Mesenchymal stem cell (in vitro differentiated cells and primary cell): ENCODE measurements at regions not wholly inside any gene's neighbourhood (a gene's known extent, or its start where the extent isn't known, plus 50 kb on each side); places are given as distances from the start of the nearest gene placed in this dataset.
A peak's percentile ranks its signal among the peaks of the same experiment; 100 is the strongest.

Experiments
- DNase-seq: peaks from one replicate; pipeline ENCODE4 v3.0.0-alpha.2; 2013
- H2AFZ ChIP-seq: one replicate; pipeline ENCODE4 v1.6.1; 2013; ENCODE audit warnings: low read depth, mild to moderate bottlenecking, control low read depth, inconsistent platforms, low read length, moderate library complexity
- H2AK5ac ChIP-seq: 2 replicates; pipeline ENCODE4 v1.6.1; 2013; ENCODE audit warnings: low read length, moderate library complexity, mild to moderate bottlenecking, inconsistent platforms; ENCODE audit not compliant: severe bottlenecking
- H2BK120ac ChIP-seq: one replicate; pipeline ENCODE4 v1.6.1; 2013; ENCODE audit warnings: low read depth, mild to moderate bottlenecking, inconsistent platforms, low read length, moderate library complexity
- H2BK12ac ChIP-seq, 2 experiments: one replicate each; pipeline ENCODE4 v1.6.1; 2013; ENCODE audit warnings: inconsistent platforms in 2 of 2, low read length in 2 of 2, mild to moderate bottlenecking in 2 of 2, moderate library complexity in 2 of 2, control low read depth in 1 of 2
- H2BK15ac ChIP-seq: one replicate; pipeline ENCODE4 v1.6.1; 2013; ENCODE audit warnings: mild to moderate bottlenecking, low read depth, inconsistent platforms; ENCODE audit not compliant: poor library complexity, severe bottlenecking
- H2BK5ac ChIP-seq: 2 replicates; pipeline ENCODE4 v1.6.1; 2013; ENCODE audit warnings: low read depth, mild to moderate bottlenecking, low read length, control low read depth, inconsistent platforms; ENCODE audit not compliant: poor library complexity, severe bottlenecking
- H3K14ac ChIP-seq, 2 experiments: one replicate each; pipeline ENCODE4 v1.6.1; 2013; ENCODE audit warnings: inconsistent platforms in 2 of 2, low read length in 2 of 2, control low read depth in 1 of 2, mild to moderate bottlenecking in 1 of 2, moderate library complexity in 1 of 2
- H3K18ac ChIP-seq, 2 experiments: one replicate each; pipeline ENCODE4 v1.6.1; 2013; ENCODE audit warnings: inconsistent platforms in 2 of 2, low read length in 2 of 2, control low read depth in 1 of 2, low read depth in 1 of 2, mild to moderate bottlenecking in 1 of 2
- H3K23ac ChIP-seq, 2 experiments: one replicate each; pipeline ENCODE4 v1.6.1; 2013; ENCODE audit warnings: inconsistent platforms in 2 of 2, low read length in 2 of 2, mild to moderate bottlenecking in 2 of 2, moderate library complexity in 2 of 2, control low read depth in 1 of 2
- H3K27ac ChIP-seq: 2 replicates; pipeline ENCODE4 v1.5.1; 2013; ENCODE audit warnings: mild to moderate bottlenecking, moderate library complexity, low read length, control low read depth, inconsistent platforms; ENCODE audit not compliant: poor library complexity, severe bottlenecking
- H3K27me3 ChIP-seq, 2 experiments: 2 replicates each; pipeline versions ENCODE4 v1.6.1 to v1.7.0; 2013; ENCODE audit warnings: low read length in 2 of 2, mild to moderate bottlenecking in 2 of 2, moderate library complexity in 2 of 2, control low read depth in 1 of 2, inconsistent platforms in 1 of 2; ENCODE audit not compliant: control insufficient read depth in 1 of 2, insufficient read depth in 1 of 2
- H3K36me3 ChIP-seq, 2 experiments: 2 replicates each; pipeline versions ENCODE4 v1.6.1 to v1.7.0; 2013; ENCODE audit warnings: low read length in 2 of 2, control low read depth in 1 of 2, inconsistent platforms in 1 of 2, low read depth in 1 of 2, mild to moderate bottlenecking in 1 of 2; ENCODE audit not compliant: insufficient read depth in 2 of 2, control insufficient read depth in 1 of 2
- H3K4ac ChIP-seq, 2 experiments: one replicate each; pipeline ENCODE4 v1.6.1; 2013; ENCODE audit warnings: inconsistent platforms in 2 of 2, low read length in 2 of 2, mild to moderate bottlenecking in 2 of 2, moderate library complexity in 2 of 2, control low read depth in 1 of 2, low read depth in 1 of 2
- H3K4me1 ChIP-seq: 2 replicates; pipeline ENCODE4 v1.6.1; 2013; ENCODE audit warnings: low read depth, low read length, control low read depth; ENCODE audit not compliant: control insufficient read depth, insufficient read depth
- H3K4me2 ChIP-seq: 2 replicates; pipeline ENCODE4 v1.6.1; 2013; ENCODE audit warnings: low read length, mild to moderate bottlenecking, inconsistent platforms; ENCODE audit not compliant: poor library complexity, severe bottlenecking
- H3K4me3 ChIP-seq, 2 experiments: 2 replicates each; pipeline versions ENCODE4 v1.5.1 to v1.7.0; 2013; ENCODE audit warnings: low read length in 2 of 2, mild to moderate bottlenecking in 2 of 2, control low read depth in 1 of 2, low read depth in 1 of 2; ENCODE audit not compliant: insufficient read depth in 1 of 2
- H3K79me1 ChIP-seq: replicated peaks from 2 replicates; pipeline ENCODE4 v1.6.1; 2013; ENCODE audit warnings: mild to moderate bottlenecking, control low read depth, low read length, inconsistent platforms; ENCODE audit not compliant: poor library complexity, severe bottlenecking
- H3K9ac ChIP-seq: 2 replicates; pipeline ENCODE4 v1.7.0; 2013; ENCODE audit warnings: mild to moderate bottlenecking, low read length, moderate library complexity
- H3K9me3 ChIP-seq: 2 replicates; pipeline ENCODE4 v1.7.0; 2013; ENCODE audit warnings: mild to moderate bottlenecking, low read length; ENCODE audit not compliant: control insufficient read depth
- H4K8ac ChIP-seq: one replicate; pipeline ENCODE4 v1.6.1; 2013; ENCODE audit warnings: inconsistent platforms, mild to moderate bottlenecking, low read length, moderate library complexity
- H4K91ac ChIP-seq: one replicate; pipeline ENCODE4 v1.6.1; 2013; ENCODE audit warnings: mild to moderate bottlenecking, low read length, inconsistent platforms
- WGBS: methylation state at CpG from one replicate; pipeline ENCODE4 v1.1.7; 2013; ENCODE audit warnings: mixed read lengths; 5-methylcytosine and 5-hydroxymethylcytosine counted together

- H3K4me1 ChIP-seq: peaks cover 2% of the 10 kb centered on the region
- H3K27ac ChIP-seq: no peak overlapping the region
- 86% methylated on average over 1 of the region's 1 CpG for WGBS
- H4K91ac ChIP-seq: no peak overlapping the region
- H2BK15ac ChIP-seq: no peak overlapping the region
- H3K4ac ChIP-seq: no peak overlapping the region
- H3K9ac ChIP-seq: no peak overlapping the region
- H2BK120ac ChIP-seq: no peak overlapping the region
- H2AFZ ChIP-seq: no peak overlapping the region
- no peak overlapping the region for H4K8ac ChIP-seq
- no peak overlapping the region for H3K4me2 ChIP-seq
- no peak for DNase-seq
- H2AK5ac ChIP-seq: no peak overlapping the region
- no peak overlapping the region for H2BK12ac ChIP-seq
- H3K4me3 ChIP-seq: no peak overlapping the region
- no peak overlapping the region for H3K18ac ChIP-seq
- H2BK5ac ChIP-seq: no peak overlapping the region
- H3K23ac ChIP-seq: no peak overlapping the region
- H3K14ac ChIP-seq: no peak overlapping the region
- no peaks in the 10 kb centered on the region for H3K9me3 ChIP-seq
- H3K27me3 ChIP-seq: no peaks in the 10 kb centered on the region
- no peaks in the 10 kb centered on the region for H3K36me3 ChIP-seq
- H3K79me1 ChIP-seq: no peaks in the 10 kb centered on the region
Measured at GRCh38 chr2:41900101-41900577, 147.7 kb upstream of the PKDCC start.

- no peak overlapping the region for H2BK5ac ChIP-seq
- H3K18ac ChIP-seq: no peak overlapping the region
- no peak overlapping the region for H2BK12ac ChIP-seq
- 93% methylated on average over 2 of the region's 2 CpGs for WGBS
- no peak overlapping the region for H3K23ac ChIP-seq
- H3K14ac ChIP-seq: no peak overlapping the region
- no peaks in the 10 kb centered on the region for H3K79me1 ChIP-seq
- H3K27me3 ChIP-seq: no peaks in the 10 kb centered on the region
- H4K91ac ChIP-seq: no peak overlapping the region
- no peak overlapping the region for H2AFZ ChIP-seq
- no peak for DNase-seq
- H3K36me3 ChIP-seq: no peaks in the 10 kb centered on the region
- H2AK5ac ChIP-seq: no peak overlapping the region
- H4K8ac ChIP-seq: no peak overlapping the region
- H3K27ac ChIP-seq: no peak overlapping the region
- no peaks in the 10 kb centered on the region for H3K9me3 ChIP-seq
- no peak overlapping the region for H3K4me3 ChIP-seq
- H3K4ac ChIP-seq: no peak overlapping the region
- H3K4me1 ChIP-seq: peaks cover 13% of the 10 kb centered on the region
- H3K4me2 ChIP-seq: no peak overlapping the region
- no peak overlapping the region for H2BK120ac ChIP-seq
- no peak overlapping the region for H2BK15ac ChIP-seq
- H3K9ac ChIP-seq: no peak overlapping the region
Measured at GRCh38 chr2:41902897-41903296, 144.9 kb upstream of the PKDCC start.

- Histone ChIP-seq H2BK120ac (no peak overlapping the region), H3K9ac (peak overlapping the region; percentile 16), H4K91ac (no peak overlapping the region), H3K4me1 (peaks cover 15% of the 10 kb centered on the region), H2BK5ac (no peak overlapping the region), H2AFZ (no peak overlapping the region), H3K4ac (no peak overlapping the region), H3K36me3 (no peaks in the 10 kb centered on the region), H3K4me3 (no peak overlapping the region), H3K4me2 (no peak overlapping the region), H2BK15ac (no peak overlapping the region), H3K79me1 (no peaks in the 10 kb centered on the region), H4K8ac (no peak overlapping the region), H2AK5ac (peak overlapping the region; percentile 45), H2BK12ac (no peak overlapping the region), H3K14ac (no peak overlapping the region), H3K27me3 (no peaks in the 10 kb centered on the region), H3K27ac (no peak overlapping the region), H3K9me3 (no peaks in the 10 kb centered on the region), H3K23ac (no peak overlapping the region), H3K18ac (no peak overlapping the region)
- DNase-seq: no peak
Measured at GRCh38 chr2:41903474-41904135, 144.2 kb upstream of the PKDCC start.

GRCh38 chr2:41904459-41904858, 143.4 kb upstream of the PKDCC start:
- H3K27ac ChIP-seq: no peak overlapping the region
- H2AK5ac ChIP-seq: no peak overlapping the region
- H3K14ac ChIP-seq: no peak overlapping the region
- WGBS: no CpG with 5 or more reads among the region's 2 CpGs
- H3K4me1 ChIP-seq: peaks cover 17% of the 10 kb centered on the region
- no peak overlapping the region for H3K18ac ChIP-seq
- H4K8ac ChIP-seq: no peak overlapping the region
- no peaks in the 10 kb centered on the region for H3K79me1 ChIP-seq
- DNase-seq: no peak
- H3K4me2 ChIP-seq: no peak overlapping the region
- no peak overlapping the region for H3K4ac ChIP-seq
- no peaks in the 10 kb centered on the region for H3K27me3 ChIP-seq
- no peak overlapping the region for H2BK15ac ChIP-seq
- no peak overlapping the region for H2BK12ac ChIP-seq
- no peak overlapping the region for H3K4me3 ChIP-seq
- H2BK5ac ChIP-seq: no peak overlapping the region
- no peak overlapping the region for H2AFZ ChIP-seq
- no peaks in the 10 kb centered on the region for H3K9me3 ChIP-seq
- no peak overlapping the region for H3K23ac ChIP-seq
- H3K9ac ChIP-seq: no peak overlapping the region
- no peak overlapping the region for H4K91ac ChIP-seq
- no peak overlapping the region for H2BK120ac ChIP-seq
- H3K36me3 ChIP-seq: no peaks in the 10 kb centered on the region
